Lower leg skin (tissue), 3 donors: ENCODE measurements at regions not wholly inside any gene's neighbourhood (a gene's known extent, or its start where the extent isn't known, plus 50 kb on each side); places are given as distances from the start of the nearest gene placed in this dataset.

Experiments used
- CTCF ChIP-seq, 3 donors: fragments of 450-650 bp; IDR thresholded peaks; one replicate each; pipeline ENCODE4 v1.5.1; 2016; ENCODE audit warnings: antibody characterized with exemption in 3 of 3, mild to moderate bottlenecking in 3 of 3, moderate library complexity in 2 of 3
- POLR2A ChIP-seq, 2 donors: fragments of 450-650 bp; IDR thresholded peaks; one replicate each; pipeline ENCODE4 v1.6.1; 2016 to 2017; ENCODE audit warnings: antibody characterized with exemption in 2 of 2, mild to moderate bottlenecking in 1 of 2, moderate library complexity in 1 of 2

- TF ChIP-seq CTCF (IDR thresholded peaks at IDR 0.05) (no peak), POLR2A (IDR thresholded peaks at IDR 0.05) (no peak)
These were observed 88.7 kb downstream of the PLXNA1 start for GRCh38 chr3:127071597-127072001.
